KBM-7 (cell line): ENCODE measurements at regions not wholly inside any gene's neighbourhood (a gene's known extent, or its start where the extent isn't known, plus 50 kb on each side); places are given as distances from the start of the nearest gene placed in this dataset.
"Not testable (repeated sequence)": the region's sequence is repeated elsewhere in the genome, so short reads cannot be mapped to it uniquely, and the experiment has no call there.

Experiments
- DNase-seq: peaks from one replicate; pipeline ENCODE4 v3.0.0-alpha.2; 2015
- in situ Hi-C: fragments of 300-500 bp; cut with MboI; formaldehyde crosslinking; loops from 2 replicates; pipeline ENCODE4 v1.14.3; 2020; ENCODE audit warnings: low sequenced_read_pairs, low pct_unique_long_range_greater_than_20kb, mixed read lengths

- DNase-seq = peak; percentile 23
- in situ Hi-C loops = no loop called here
Measured at GRCh38 chr1:193408782-193409293, 222.4 kb upstream of the B3GALT2 start.

GRCh38 chr1:193406901-193407300 is 220.5 kb upstream of the B3GALT2 start:
- in situ Hi-C loops = no loop called here
- peak; percentile 60 for DNase-seq

GRCh38 chr1:193404236-193404635 is 217.8 kb upstream of the B3GALT2 start:
- DNase-seq = no peak

GRCh38 chr1:193402977-193403376 is 216.6 kb upstream of the B3GALT2 start:
- in situ Hi-C loops = no loop called here

More at GRCh38 chr1:193404236-193404635, 217.8 kb upstream of the B3GALT2 start:
- in situ Hi-C loops = no loop called here

GRCh38 chr1:193402037-193402436 is 215.6 kb upstream of the B3GALT2 start:
- in situ Hi-C loops = no loop called here
- no peak for DNase-seq

More at GRCh38 chr1:193402977-193403376, 216.6 kb upstream of the B3GALT2 start:
- DNase-seq = no peak

GRCh38 chr1:193394336-193394735 is 207.9 kb upstream of the B3GALT2 start:
- in situ Hi-C loops = no loop called here
- DNase-seq = no peak

- in situ Hi-C loops = no loop called here
- no peak for DNase-seq
Measured at GRCh38 chr1:193392686-193393085, 206.3 kb upstream of the B3GALT2 start.

- DNase-seq = no peak
- in situ Hi-C loops = no loop called here
Measured at GRCh38 chr1:193388683-193389082, 202.3 kb upstream of the B3GALT2 start.

- DNase-seq = no peak
- in situ Hi-C loops = no loop called here
Measured at GRCh38 chr1:193388165-193388564, 201.8 kb upstream of the B3GALT2 start.

GRCh38 chr1:193387406-193387805 is 201.0 kb upstream of the B3GALT2 start:
- in situ Hi-C loops = no loop called here

GRCh38 chr1:193378451-193378850 is 192.0 kb upstream of the B3GALT2 start:
- DNase-seq, in situ Hi-C loops: not testable (repeated sequence)

More at GRCh38 chr1:193387406-193387805, 201.0 kb upstream of the B3GALT2 start:
- no peak for DNase-seq

- in situ Hi-C loops = no loop called here
Measured at GRCh38 chr1:193377472-193377871, 191.1 kb upstream of the B3GALT2 start.

GRCh38 chr1:193372553-193372952 is 186.1 kb upstream of the B3GALT2 start:
- no peak for DNase-seq

More at GRCh38 chr1:193377472-193377871, 191.1 kb upstream of the B3GALT2 start:
- no peak for DNase-seq

GRCh38 chr1:193368302-193368701 is 181.9 kb upstream of the B3GALT2 start:
- DNase-seq = no peak
- in situ Hi-C loops = no loop called here

More at GRCh38 chr1:193372553-193372952, 186.1 kb upstream of the B3GALT2 start:
- in situ Hi-C loops = no loop called here

- in situ Hi-C loops = no loop called here
- DNase-seq = no peak
Measured at GRCh38 chr1:193367863-193368262, 181.4 kb upstream of the B3GALT2 start.

GRCh38 chr1:193366764-193367507 is 180.5 kb upstream of the B3GALT2 start:
- in situ Hi-C loops = no loop called here
- DNase-seq = no peak

GRCh38 chr1:193365966-193366365 is 179.6 kb upstream of the B3GALT2 start:
- in situ Hi-C loops = no loop called here
- DNase-seq = no peak

- in situ Hi-C loops = no loop called here
- no peak for DNase-seq
Measured at GRCh38 chr1:193359631-193360030, 173.2 kb upstream of the B3GALT2 start.

GRCh38 chr1:193358419-193358818 is 172.0 kb upstream of the B3GALT2 start:
- no peak for DNase-seq
- in situ Hi-C loops = no loop called here

- in situ Hi-C loops = no loop called here
- no peak for DNase-seq
Measured at GRCh38 chr1:193356249-193356648, 169.8 kb upstream of the B3GALT2 start.

GRCh38 chr1:193355626-193356025 is 169.2 kb upstream of the B3GALT2 start:
- DNase-seq = no peak
- in situ Hi-C loops = no loop called here
